ENCODE measurements at regions not wholly inside any gene's neighbourhood (a gene's known extent, or its start where the extent isn't known, plus 50 kb on each side); places are given as distances from the start of the nearest gene placed in this dataset.

- no peaks in the 10 kb centered on the region for H3K36me3 ChIP-seq (ENCODE audit: insufficient read depth, low read length)
- no peaks in the 10 kb centered on the region for H3K9me2 ChIP-seq (ENCODE audit: insufficient read depth, low read length)
- no peaks in the 10 kb centered on the region for H3K79me2 ChIP-seq (replicated peaks; ENCODE audit: insufficient read depth, low read length)
- no peak overlapping the region for H3K4me2 ChIP-seq (ENCODE audit: low read length)
- no peaks in the 10 kb centered on the region for H3K9me3 ChIP-seq (ENCODE audit: low read length)
- no peak overlapping the region for H3K9ac ChIP-seq (ENCODE audit: low read length)
- no peaks in the 10 kb centered on the region for H4K20me1 ChIP-seq (ENCODE audit: insufficient read depth)
- no peak overlapping the region for H2AFZ ChIP-seq (ENCODE audit: low read depth, low read length)
- H3F3A ChIP-seq (ENCODE audit: insufficient read depth, low read length, poor library complexity, severe bottlenecking), result no peaks in the 10 kb centered on the region
- H3K4me3 ChIP-seq (ENCODE audit: low read length), result no peak overlapping the region
- H3K27ac ChIP-seq (ENCODE audit: low read length), result no peak overlapping the region
- TF ChIP-seq, protein P1, sequence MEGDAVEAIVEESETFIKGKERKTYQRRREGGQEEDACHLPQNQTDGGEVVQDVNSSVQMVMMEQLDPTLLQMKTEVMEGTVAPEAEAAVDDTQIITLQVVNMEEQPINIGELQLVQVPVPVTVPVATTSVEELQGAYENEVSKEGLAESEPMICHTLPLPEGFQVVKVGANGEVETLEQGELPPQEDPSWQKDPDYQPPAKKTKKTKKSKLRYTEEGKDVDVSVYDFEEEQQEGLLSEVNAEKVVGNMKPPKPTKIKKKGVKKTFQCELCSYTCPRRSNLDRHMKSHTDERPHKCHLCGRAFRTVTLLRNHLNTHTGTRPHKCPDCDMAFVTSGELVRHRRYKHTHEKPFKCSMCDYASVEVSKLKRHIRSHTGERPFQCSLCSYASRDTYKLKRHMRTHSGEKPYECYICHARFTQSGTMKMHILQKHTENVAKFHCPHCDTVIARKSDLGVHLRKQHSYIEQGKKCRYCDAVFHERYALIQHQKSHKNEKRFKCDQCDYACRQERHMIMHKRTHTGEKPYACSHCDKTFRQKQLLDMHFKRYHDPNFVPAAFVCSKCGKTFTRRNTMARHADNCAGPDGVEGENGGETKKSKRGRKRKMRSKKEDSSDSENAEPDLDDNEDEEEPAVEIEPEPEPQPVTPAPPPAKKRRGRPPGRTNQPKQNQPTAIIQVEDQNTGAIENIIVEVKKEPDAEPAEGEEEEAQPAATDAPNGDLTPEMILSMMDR (IDR thresholded peaks at IDR 0.05; ENCODE audit: poor library complexity, severe bottlenecking), result no peak
- TF ChIP-seq EZH2 (IDR thresholded peaks at IDR 0.05; ENCODE audit: borderline replicate concordance, insufficient read depth, low read length, poor library complexity, severe bottlenecking) (no peak), MXI1 (conservative IDR thresholded peaks at IDR 0.05; ENCODE audit: poor library complexity, severe bottlenecking) (no peak), RAD21 (conservative IDR thresholded peaks at IDR 0.05) (no peak), SMC3 (conservative IDR thresholded peaks at IDR 0.05; ENCODE audit: poor library complexity) (no peak), EP300 (conservative IDR thresholded peaks at IDR 0.05; ENCODE audit: poor library complexity, severe bottlenecking) (no peak), POLR2AphosphoS5 (IDR thresholded peaks at IDR 0.05) (no peak), TAF1 (IDR thresholded peaks at IDR 0.05; ENCODE audit: low read depth) (no peak)
- TF ChIP-seq, protein P2, sequence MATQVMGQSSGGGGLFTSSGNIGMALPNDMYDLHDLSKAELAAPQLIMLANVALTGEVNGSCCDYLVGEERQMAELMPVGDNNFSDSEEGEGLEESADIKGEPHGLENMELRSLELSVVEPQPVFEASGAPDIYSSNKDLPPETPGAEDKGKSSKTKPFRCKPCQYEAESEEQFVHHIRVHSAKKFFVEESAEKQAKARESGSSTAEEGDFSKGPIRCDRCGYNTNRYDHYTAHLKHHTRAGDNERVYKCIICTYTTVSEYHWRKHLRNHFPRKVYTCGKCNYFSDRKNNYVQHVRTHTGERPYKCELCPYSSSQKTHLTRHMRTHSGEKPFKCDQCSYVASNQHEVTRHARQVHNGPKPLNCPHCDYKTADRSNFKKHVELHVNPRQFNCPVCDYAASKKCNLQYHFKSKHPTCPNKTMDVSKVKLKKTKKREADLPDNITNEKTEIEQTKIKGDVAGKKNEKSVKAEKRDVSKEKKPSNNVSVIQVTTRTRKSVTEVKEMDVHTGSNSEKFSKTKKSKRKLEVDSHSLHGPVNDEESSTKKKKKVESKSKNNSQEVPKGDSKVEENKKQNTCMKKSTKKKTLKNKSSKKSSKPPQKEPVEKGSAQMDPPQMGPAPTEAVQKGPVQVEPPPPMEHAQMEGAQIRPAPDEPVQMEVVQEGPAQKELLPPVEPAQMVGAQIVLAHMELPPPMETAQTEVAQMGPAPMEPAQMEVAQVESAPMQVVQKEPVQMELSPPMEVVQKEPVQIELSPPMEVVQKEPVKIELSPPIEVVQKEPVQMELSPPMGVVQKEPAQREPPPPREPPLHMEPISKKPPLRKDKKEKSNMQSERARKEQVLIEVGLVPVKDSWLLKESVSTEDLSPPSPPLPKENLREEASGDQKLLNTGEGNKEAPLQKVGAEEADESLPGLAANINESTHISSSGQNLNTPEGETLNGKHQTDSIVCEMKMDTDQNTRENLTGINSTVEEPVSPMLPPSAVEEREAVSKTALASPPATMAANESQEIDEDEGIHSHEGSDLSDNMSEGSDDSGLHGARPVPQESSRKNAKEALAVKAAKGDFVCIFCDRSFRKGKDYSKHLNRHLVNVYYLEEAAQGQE (IDR thresholded peaks at IDR 0.05; ENCODE audit: borderline replicate concordance), result no peak
- H3K27me3 ChIP-seq (ENCODE audit: insufficient read depth, low read depth, low read length), result no peaks in the 10 kb centered on the region
These were observed 368.3 kb upstream of the ST8SIA4 start for GRCh38 chr5:101271416-101271815.

GRCh38 chr5:101260857-101261256 lies 357.8 kb upstream of the ST8SIA4 start:
- no peaks in the 10 kb centered on the region for H3K9me2 ChIP-seq (ENCODE audit: insufficient read depth, low read length)
- no peaks in the 10 kb centered on the region for H4K20me1 ChIP-seq (ENCODE audit: insufficient read depth)
- no peaks in the 10 kb centered on the region for H3K27me3 ChIP-seq (ENCODE audit: insufficient read depth, low read depth, low read length)
- H3K9me3 ChIP-seq (ENCODE audit: low read length), result no peaks in the 10 kb centered on the region
- H3K79me2 ChIP-seq (replicated peaks; ENCODE audit: insufficient read depth, low read length), result no peaks in the 10 kb centered on the region
- no peak overlapping the region for H3K4me3 ChIP-seq (ENCODE audit: low read length)
- H3K4me2 ChIP-seq (ENCODE audit: low read length), result no peak overlapping the region
- H3K36me3 ChIP-seq (ENCODE audit: insufficient read depth, low read length), result no peaks in the 10 kb centered on the region
- no peak overlapping the region for H2AFZ ChIP-seq (ENCODE audit: low read depth, low read length)
- TF ChIP-seq RAD21 (conservative IDR thresholded peaks at IDR 0.05) (no peak), TAF1 (IDR thresholded peaks at IDR 0.05; ENCODE audit: low read depth) (no peak), MXI1 (conservative IDR thresholded peaks at IDR 0.05; ENCODE audit: poor library complexity, severe bottlenecking) (no peak), EZH2 (IDR thresholded peaks at IDR 0.05; ENCODE audit: borderline replicate concordance, insufficient read depth, low read length, poor library complexity, severe bottlenecking) (no peak), POLR2AphosphoS5 (IDR thresholded peaks at IDR 0.05) (no peak), EP300 (conservative IDR thresholded peaks at IDR 0.05; ENCODE audit: poor library complexity, severe bottlenecking) (no peak), SMC3 (conservative IDR thresholded peaks at IDR 0.05; ENCODE audit: poor library complexity) (no peak)
- TF ChIP-seq, protein P2 (IDR thresholded peaks at IDR 0.05; ENCODE audit: borderline replicate concordance), result no peak
- TF ChIP-seq, protein P1 (IDR thresholded peaks at IDR 0.05; ENCODE audit: poor library complexity, severe bottlenecking), result no peak
- H3K9ac ChIP-seq (ENCODE audit: low read length), result no peak overlapping the region
- H3K27ac ChIP-seq (ENCODE audit: low read length), result no peak overlapping the region
- no peaks in the 10 kb centered on the region for H3F3A ChIP-seq (ENCODE audit: insufficient read depth, low read length, poor library complexity, severe bottlenecking)
